GM23338 (cell line): ENCODE measurements at regions not wholly inside any gene's neighbourhood (a gene's known extent, or its start where the extent isn't known, plus 50 kb on each side); places are given as distances from the start of the nearest gene placed in this dataset.

ENCODE experiments used
- ATAC-seq: fragments of 200-7000 bp; cut with Tn5 transposase; 3 replicates; pipeline ENCODE4 v1.9.1; 2020
- DNase-seq: peaks from one replicate; pipeline ENCODE4 v3.0.0-alpha.2; 2015; ENCODE audit warnings: low spot score
- H2AFZ ChIP-seq: fragments of 200-600 bp; sonication (generic); 2 replicates; pipeline ENCODE4 v1.8.0; 2016; ENCODE audit warnings: antibody characterized with exemption, mild to moderate bottlenecking, moderate library complexity
- H3F3A ChIP-seq: fragments of 200-600 bp; sonication (generic); replicated peaks from 2 replicates; pipeline ENCODE4 v1.8.0; 2017; ENCODE audit warnings: antibody characterized with exemption, mixed run types, low read depth
- H3K27ac ChIP-seq: fragments of 200-600 bp; sonication (generic); 2 replicates; pipeline ENCODE4 v1.6.1; 2016; ENCODE audit warnings: low read depth
- H3K27me3 ChIP-seq: fragments of 200-600 bp; sonication (generic); 2 replicates; pipeline ENCODE4 v1.8.0; 2016; ENCODE audit warnings: mild to moderate bottlenecking, mixed run types, moderate library complexity; ENCODE audit not compliant: insufficient read depth
- H3K36me3 ChIP-seq: fragments of 200-600 bp; sonication (generic); 2 replicates; pipeline ENCODE4 v1.8.0; 2016; ENCODE audit warnings: mild to moderate bottlenecking; ENCODE audit not compliant: insufficient read depth
- H3K4me1 ChIP-seq: fragments of 200-600 bp; sonication (generic); 2 replicates; pipeline ENCODE4 v1.8.0; 2016; ENCODE audit warnings: mild to moderate bottlenecking, moderate library complexity; ENCODE audit not compliant: insufficient read depth
- H3K4me2 ChIP-seq: fragments of 200-600 bp; sonication (generic); 2 replicates; pipeline ENCODE4 v1.7.1; 2017; ENCODE audit warnings: mixed run types
- H3K4me3 ChIP-seq: fragments of 200-600 bp; sonication (generic); 2 replicates; pipeline ENCODE4 v1.6.1; 2016; ENCODE audit warnings: mixed run types
- H3K79me2 ChIP-seq: fragments of 200-600 bp; sonication (generic); replicated peaks from 2 replicates; pipeline ENCODE4 v1.8.0; 2017; ENCODE audit warnings: mild to moderate bottlenecking; ENCODE audit not compliant: insufficient read depth
- H3K9me2 ChIP-seq: fragments of 200-600 bp; sonication (generic); 2 replicates; pipeline ENCODE4 v1.8.0; 2017; ENCODE audit not compliant: insufficient read depth
- H4K20me1 ChIP-seq: fragments of 200-600 bp; sonication (generic); replicated peaks from 2 replicates; pipeline ENCODE4 v1.8.0; 2017; ENCODE audit warnings: mild to moderate bottlenecking; ENCODE audit not compliant: insufficient read depth
- H3K27ac Mint-ChIP-seq: 2 replicates; pipeline ENCODE4 v1.8.0; 2020; ENCODE audit warnings: inconsistent platforms, mild to moderate bottlenecking, moderate library complexity, mixed read lengths
- H3K27me3 Mint-ChIP-seq: 3 replicates; pipeline ENCODE4 v1.8.0; 2022; ENCODE audit warnings: low read depth, mild to moderate bottlenecking, moderate library complexity, mixed read lengths, inconsistent platforms; ENCODE audit not compliant: insufficient read depth, poor library complexity
- H3K36me3 Mint-ChIP-seq: 3 replicates; pipeline ENCODE4 v1.8.0; 2021; ENCODE audit warnings: low read depth, mild to moderate bottlenecking, inconsistent platforms, moderate library complexity, mixed read lengths
- H3K4me1 Mint-ChIP-seq: 3 replicates; pipeline ENCODE4 v1.8.0; 2020; ENCODE audit warnings: mild to moderate bottlenecking, inconsistent platforms, mixed read lengths
- H3K4me3 Mint-ChIP-seq: 3 replicates; pipeline ENCODE4 v1.8.0; 2021; ENCODE audit warnings: moderate library complexity, mild to moderate bottlenecking, inconsistent platforms, mixed read lengths
- H3K9me3 Mint-ChIP-seq: 3 replicates; pipeline ENCODE4 v1.8.0; 2020; ENCODE audit warnings: moderate library complexity, mild to moderate bottlenecking, inconsistent platforms, mixed read lengths
- CREB1 ChIP-seq: fragments of 250-450 bp; sonication (Bioruptor Pico); IDR thresholded peaks from 2 replicates; pipeline ENCODE4 v1.5.0; 2020; ENCODE audit warnings: low read depth, mild to moderate bottlenecking, moderate library complexity
- EZH2 ChIP-seq: fragments of 200-600 bp; sonication (generic); IDR thresholded peaks from one replicate; pipeline ENCODE4 v1.8.0; 2017; ENCODE audit warnings: antibody characterized with exemption, mild to moderate bottlenecking, low read depth; ENCODE audit not compliant: unreplicated experiment
- EZH2phosphoT487 ChIP-seq: fragments of 200-600 bp; sonication (generic); IDR thresholded peaks from one replicate; pipeline ENCODE4 v1.8.1; 2018; ENCODE audit warnings: antibody characterized with exemption; ENCODE audit not compliant: unreplicated experiment
- JUNB ChIP-seq: IDR thresholded peaks from one replicate; pipeline ENCODE4 v1.6.1; 2016; ENCODE audit warnings: antibody characterized with exemption; ENCODE audit not compliant: unreplicated experiment
- NANOG ChIP-seq: IDR thresholded peaks from 2 replicates; pipeline ENCODE4 v1.6.1; 2016; ENCODE audit warnings: antibody characterized with exemption, borderline replicate concordance
- POLR2AphosphoS5 ChIP-seq: IDR thresholded peaks from 2 replicates; pipeline ENCODE4 v1.6.1; 2016; ENCODE audit warnings: antibody characterized with exemption, low read depth
- REST ChIP-seq: IDR thresholded peaks from one replicate; pipeline ENCODE4 v1.6.1; 2018; ENCODE audit warnings: antibody characterized with exemption; ENCODE audit not compliant: unreplicated experiment
- STAT1 ChIP-seq: IDR thresholded peaks from one replicate; pipeline ENCODE4 v1.6.1; 2016; ENCODE audit warnings: antibody characterized with exemption; ENCODE audit not compliant: unreplicated experiment
- ZNF114 ChIP-seq: fragments of 250-450 bp; sonication (Bioruptor Pico); IDR thresholded peaks from 2 replicates; pipeline ENCODE4 v1.5.0; 2020; ENCODE audit warnings: mild to moderate bottlenecking, moderate library complexity
- TF ChIP-seq, protein P1 (sequence below): fragments of 250-450 bp; sonication (Bioruptor Pico); IDR thresholded peaks from 2 replicates; pipeline ENCODE4 v1.5.0; 2020; ENCODE audit warnings: mild to moderate bottlenecking, moderate library complexity
- TF ChIP-seq, protein P2 (sequence below): IDR thresholded peaks from 2 replicates; pipeline ENCODE4 v1.6.1; 2016; ENCODE audit warnings: antibody characterized with exemption
- TF ChIP-seq, protein P3 (sequence below), 2 experiments: fragments of 200-600 bp in 1 of 2; sonication (generic) in 1 of 2; conservative IDR thresholded peaks; 2 replicates each; pipeline versions ENCODE4 v1.5.1 to v1.6.1; 2016 to 2017; ENCODE audit warnings: antibody characterized with exemption in 2 of 2, low read depth in 2 of 2, mild to moderate bottlenecking in 2 of 2, moderate library complexity in 1 of 2

GRCh38 chr10:10798864-10799192, 218.8 kb upstream of the CELF2 start (continued):
- TF ChIP-seq, protein P1, sequence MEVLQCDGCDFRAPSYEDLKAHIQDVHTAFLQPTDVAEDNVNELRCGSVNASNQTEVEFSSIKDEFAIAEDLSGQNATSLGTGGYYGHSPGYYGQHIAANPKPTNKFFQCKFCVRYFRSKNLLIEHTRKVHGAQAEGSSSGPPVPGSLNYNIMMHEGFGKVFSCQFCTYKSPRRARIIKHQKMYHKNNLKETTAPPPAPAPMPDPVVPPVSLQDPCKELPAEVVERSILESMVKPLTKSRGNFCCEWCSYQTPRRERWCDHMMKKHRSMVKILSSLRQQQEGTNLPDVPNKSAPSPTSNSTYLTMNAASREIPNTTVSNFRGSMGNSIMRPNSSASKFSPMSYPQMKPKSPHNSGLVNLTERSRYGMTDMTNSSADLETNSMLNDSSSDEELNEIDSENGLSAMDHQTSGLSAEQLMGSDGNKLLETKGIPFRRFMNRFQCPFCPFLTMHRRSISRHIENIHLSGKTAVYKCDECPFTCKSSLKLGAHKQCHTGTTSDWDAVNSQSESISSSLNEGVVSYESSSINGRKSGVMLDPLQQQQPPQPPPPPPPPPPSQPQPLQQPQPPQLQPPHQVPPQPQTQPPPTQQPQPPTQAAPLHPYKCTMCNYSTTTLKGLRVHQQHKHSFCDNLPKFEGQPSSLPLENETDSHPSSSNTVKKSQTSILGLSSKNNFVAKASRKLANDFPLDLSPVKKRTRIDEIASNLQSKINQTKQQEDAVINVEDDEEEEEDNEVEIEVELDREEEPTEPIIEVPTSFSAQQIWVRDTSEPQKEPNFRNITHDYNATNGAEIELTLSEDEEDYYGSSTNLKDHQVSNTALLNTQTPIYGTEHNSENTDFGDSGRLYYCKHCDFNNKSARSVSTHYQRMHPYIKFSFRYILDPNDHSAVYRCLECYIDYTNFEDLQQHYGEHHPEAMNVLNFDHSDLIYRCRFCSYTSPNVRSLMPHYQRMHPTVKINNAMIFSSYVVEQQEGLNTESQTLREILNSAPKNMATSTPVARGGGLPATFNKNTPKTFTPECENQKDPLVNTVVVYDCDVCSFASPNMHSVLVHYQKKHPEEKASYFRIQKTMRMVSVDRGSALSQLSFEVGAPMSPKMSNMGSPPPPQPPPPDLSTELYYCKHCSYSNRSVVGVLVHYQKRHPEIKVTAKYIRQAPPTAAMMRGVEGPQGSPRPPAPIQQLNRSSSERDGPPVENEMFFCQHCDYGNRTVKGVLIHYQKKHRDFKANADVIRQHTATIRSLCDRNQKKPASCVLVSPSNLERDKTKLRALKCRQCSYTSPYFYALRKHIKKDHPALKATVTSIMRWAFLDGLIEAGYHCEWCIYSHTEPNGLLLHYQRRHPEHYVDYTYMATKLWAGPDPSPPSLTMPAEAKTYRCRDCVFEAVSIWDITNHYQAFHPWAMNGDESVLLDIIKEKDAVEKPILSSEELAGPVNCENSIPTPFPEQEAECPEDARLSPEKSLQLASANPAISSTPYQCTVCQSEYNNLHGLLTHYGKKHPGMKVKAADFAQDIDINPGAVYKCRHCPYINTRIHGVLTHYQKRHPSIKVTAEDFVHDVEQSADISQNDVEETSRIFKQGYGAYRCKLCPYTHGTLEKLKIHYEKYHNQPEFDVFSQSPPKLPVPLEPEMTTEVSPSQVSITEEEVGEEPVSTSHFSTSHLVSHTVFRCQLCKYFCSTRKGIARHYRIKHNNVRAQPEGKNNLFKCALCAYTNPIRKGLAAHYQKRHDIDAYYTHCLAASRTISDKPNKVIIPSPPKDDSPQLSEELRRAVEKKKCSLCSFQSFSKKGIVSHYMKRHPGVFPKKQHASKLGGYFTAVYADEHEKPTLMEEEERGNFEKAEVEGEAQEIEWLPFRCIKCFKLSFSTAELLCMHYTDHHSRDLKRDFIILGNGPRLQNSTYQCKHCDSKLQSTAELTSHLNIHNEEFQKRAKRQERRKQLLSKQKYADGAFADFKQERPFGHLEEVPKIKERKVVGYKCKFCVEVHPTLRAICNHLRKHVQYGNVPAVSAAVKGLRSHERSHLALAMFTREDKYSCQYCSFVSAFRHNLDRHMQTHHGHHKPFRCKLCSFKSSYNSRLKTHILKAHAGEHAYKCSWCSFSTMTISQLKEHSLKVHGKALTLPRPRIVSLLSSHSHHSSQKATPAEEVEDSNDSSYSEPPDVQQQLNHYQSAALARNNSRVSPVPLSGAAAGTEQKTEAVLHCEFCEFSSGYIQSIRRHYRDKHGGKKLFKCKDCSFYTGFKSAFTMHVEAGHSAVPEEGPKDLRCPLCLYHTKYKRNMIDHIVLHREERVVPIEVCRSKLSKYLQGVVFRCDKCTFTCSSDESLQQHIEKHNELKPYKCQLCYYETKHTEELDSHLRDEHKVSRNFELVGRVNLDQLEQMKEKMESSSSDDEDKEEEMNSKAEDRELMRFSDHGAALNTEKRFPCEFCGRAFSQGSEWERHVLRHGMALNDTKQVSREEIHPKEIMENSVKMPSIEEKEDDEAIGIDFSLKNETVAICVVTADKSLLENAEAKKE, result no peak
- no peak for TF ChIP-seq STAT1
- TF ChIP-seq, protein P2, sequence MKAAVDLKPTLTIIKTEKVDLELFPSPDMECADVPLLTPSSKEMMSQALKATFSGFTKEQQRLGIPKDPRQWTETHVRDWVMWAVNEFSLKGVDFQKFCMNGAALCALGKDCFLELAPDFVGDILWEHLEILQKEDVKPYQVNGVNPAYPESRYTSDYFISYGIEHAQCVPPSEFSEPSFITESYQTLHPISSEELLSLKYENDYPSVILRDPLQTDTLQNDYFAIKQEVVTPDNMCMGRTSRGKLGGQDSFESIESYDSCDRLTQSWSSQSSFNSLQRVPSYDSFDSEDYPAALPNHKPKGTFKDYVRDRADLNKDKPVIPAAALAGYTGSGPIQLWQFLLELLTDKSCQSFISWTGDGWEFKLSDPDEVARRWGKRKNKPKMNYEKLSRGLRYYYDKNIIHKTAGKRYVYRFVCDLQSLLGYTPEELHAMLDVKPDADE, result no peak
- no peak for TF ChIP-seq REST
- TF ChIP-seq NANOG, result no peak

DNA sequence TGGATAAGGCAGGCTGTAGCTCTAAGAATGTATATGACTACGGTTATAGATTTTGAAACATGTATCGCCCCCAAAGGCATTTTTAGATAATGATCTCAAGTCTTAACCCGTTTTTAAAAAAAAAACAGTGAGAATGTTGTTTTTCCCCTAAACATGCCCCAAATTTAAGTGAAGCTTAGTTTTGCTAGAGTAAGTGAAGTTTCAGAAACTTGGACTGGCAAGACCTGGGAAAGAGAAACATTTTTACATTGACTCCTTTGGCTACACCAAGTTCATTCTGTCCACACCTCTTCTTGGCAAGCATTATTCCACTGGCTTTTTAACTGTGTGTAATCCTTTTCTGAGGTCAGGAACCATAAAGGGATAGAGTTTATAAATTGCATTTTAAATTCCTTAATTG, 216.7 kb upstream of the CELF2 start:
- DNase-seq (no peak), ATAC-seq (no peak)
- Mint-ChIP-seq H3K9me3 (peaks cover 4% of the 10 kb centered on the region; the same call in 2 of the 3 replicates), H3K27ac (no peak overlapping the region), H3K4me3 (no peak overlapping the region), H3K36me3 (no peaks in the 10 kb centered on the region; the same call in 2 of the 3 replicates), H3K4me1 (peaks cover 30% of the 10 kb centered on the region), H3K27me3 (peaks cover 9% of the 10 kb centered on the region)
- TF ChIP-seq STAT1 (no peak), EZH2 (no peak), POLR2AphosphoS5 (no peak), EZH2phosphoT487 (no peak), JUNB (no peak), ZNF114 (CRISPR knock-in tag) (no peak), CREB1 (CRISPR knock-in tag) (no peak)
- TF ChIP-seq, protein P3, sequence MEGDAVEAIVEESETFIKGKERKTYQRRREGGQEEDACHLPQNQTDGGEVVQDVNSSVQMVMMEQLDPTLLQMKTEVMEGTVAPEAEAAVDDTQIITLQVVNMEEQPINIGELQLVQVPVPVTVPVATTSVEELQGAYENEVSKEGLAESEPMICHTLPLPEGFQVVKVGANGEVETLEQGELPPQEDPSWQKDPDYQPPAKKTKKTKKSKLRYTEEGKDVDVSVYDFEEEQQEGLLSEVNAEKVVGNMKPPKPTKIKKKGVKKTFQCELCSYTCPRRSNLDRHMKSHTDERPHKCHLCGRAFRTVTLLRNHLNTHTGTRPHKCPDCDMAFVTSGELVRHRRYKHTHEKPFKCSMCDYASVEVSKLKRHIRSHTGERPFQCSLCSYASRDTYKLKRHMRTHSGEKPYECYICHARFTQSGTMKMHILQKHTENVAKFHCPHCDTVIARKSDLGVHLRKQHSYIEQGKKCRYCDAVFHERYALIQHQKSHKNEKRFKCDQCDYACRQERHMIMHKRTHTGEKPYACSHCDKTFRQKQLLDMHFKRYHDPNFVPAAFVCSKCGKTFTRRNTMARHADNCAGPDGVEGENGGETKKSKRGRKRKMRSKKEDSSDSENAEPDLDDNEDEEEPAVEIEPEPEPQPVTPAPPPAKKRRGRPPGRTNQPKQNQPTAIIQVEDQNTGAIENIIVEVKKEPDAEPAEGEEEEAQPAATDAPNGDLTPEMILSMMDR (conservative IDR thresholded peaks at IDR 0.05; ENCODE audit: low read depth in 2 of 2), result no peak
- no peaks in the 10 kb centered on the region for H3K27me3 ChIP-seq
- H3K9me2 ChIP-seq, result peaks cover 4% of the 10 kb centered on the region; the same call in 1 of the 2 replicates
- no peak overlapping the region for H2AFZ ChIP-seq
- no peaks in the 10 kb centered on the region for H3K79me2 ChIP-seq
- H3K4me1 ChIP-seq, result peaks cover 23% of the 10 kb centered on the region
- H4K20me1 ChIP-seq, result no peaks in the 10 kb centered on the region
- H3K27ac ChIP-seq, result no peak overlapping the region
- H3K4me3 ChIP-seq, result no peak overlapping the region
- H3F3A ChIP-seq, result no peaks in the 10 kb centered on the region
- H3K4me2 ChIP-seq, result no peak overlapping the region
- no peaks in the 10 kb centered on the region for H3K36me3 ChIP-seq
